ENCODE measurements at regions not wholly inside any gene's neighbourhood (a gene's known extent, or its start where the extent isn't known, plus 50 kb on each side); places are given as distances from the start of the nearest gene placed in this dataset.

- TF ChIP-seq EZH2 (IDR thresholded peaks at IDR 0.05; ENCODE audit: borderline replicate concordance, control insufficient read depth, low read depth, low read length) (no peak), POLR2AphosphoS5 (IDR thresholded peaks at IDR 0.05; ENCODE audit: low read length) (no peak), YY1 (IDR thresholded peaks at IDR 0.05; ENCODE audit: low read depth, low read length) (no peak), POLR2A (IDR thresholded peaks at IDR 0.05; ENCODE audit: low read depth, low read length) (no peak), SKIL (IDR thresholded peaks at IDR 0.05; ENCODE audit: low read depth, poor library complexity, severe bottlenecking) (no peak), CTCF (IDR thresholded peaks at IDR 0.05 in 2 of 3, conservative IDR thresholded peaks at IDR 0.05 in 1 of 3; ENCODE audit: control insufficient read depth in 2 of 3, extremely low read depth in 1 of 3, insufficient read depth in 1 of 3, low read depth in 3 of 3, low read length in 3 of 3) (no peak), GATAD2B (conservative IDR thresholded peaks at IDR 0.05; ENCODE audit: low read depth) (no peak), RCOR1 (conservative IDR thresholded peaks at IDR 0.05; ENCODE audit: low read depth, low read length) (no peak)
Observed at GRCh38 chr11:131191606-131192005, 178.8 kb upstream of the NTM start.

Data from GM12878 (cell line).